Endodermal cell (in vitro differentiated cells): ENCODE measurements at regions not wholly inside any gene's neighbourhood (a gene's known extent, or its start where the extent isn't known, plus 50 kb on each side); places are given as distances from the start of the nearest gene placed in this dataset.

Experiments
- DNase-seq: peaks from one replicate; pipeline ENCODE4 v3.0.0-alpha.2; 2017
- H3K27ac ChIP-seq: 2 replicates; pipeline ENCODE4 v1.5.1; 2013; ENCODE audit warnings: mild to moderate bottlenecking, low read depth, low read length, moderate library complexity
- H3K27me3 ChIP-seq: 2 replicates; pipeline ENCODE4 v1.6.1; 2013; ENCODE audit warnings: mild to moderate bottlenecking, low read length, moderate library complexity; ENCODE audit not compliant: insufficient read depth, control insufficient read depth, poor library complexity, severe bottlenecking
- H3K36me3 ChIP-seq: 2 replicates; pipeline ENCODE4 v1.7.0; 2013; ENCODE audit warnings: mild to moderate bottlenecking, low read length, moderate library complexity; ENCODE audit not compliant: control insufficient read depth, insufficient read depth
- H3K4me1 ChIP-seq: one replicate; pipeline ENCODE4 v1.7.0; 2013; ENCODE audit warnings: low read length; ENCODE audit not compliant: control insufficient read depth, insufficient read depth
- H3K4me3 ChIP-seq: 2 replicates; pipeline ENCODE4 v1.5.1; 2013; ENCODE audit warnings: mild to moderate bottlenecking, low read length, moderate library complexity
- H3K9ac ChIP-seq: 2 replicates; pipeline ENCODE4 v1.6.1; 2013; ENCODE audit warnings: mild to moderate bottlenecking, low read length, moderate library complexity; ENCODE audit not compliant: poor library complexity, severe bottlenecking; ENCODE audit errors: extremely low read depth
- H3K9me3 ChIP-seq: 2 replicates; pipeline ENCODE4 v1.6.1; 2013; ENCODE audit warnings: mild to moderate bottlenecking, low read length, moderate library complexity; ENCODE audit not compliant: control insufficient read depth
- H3K27ac Mint-ChIP-seq: 2 replicates; pipeline ENCODE4 v1.8.0; 2020; ENCODE audit warnings: mixed read lengths
- H3K27me3 Mint-ChIP-seq: 2 replicates; pipeline ENCODE4 v1.8.0; 2021; ENCODE audit warnings: mild to moderate bottlenecking, mixed read lengths; ENCODE audit not compliant: insufficient read depth
- H3K36me3 Mint-ChIP-seq: 2 replicates; pipeline ENCODE4 v1.8.0; 2020; ENCODE audit warnings: low read depth, mixed read lengths
- H3K4me1 Mint-ChIP-seq: 2 replicates; pipeline ENCODE4 v1.8.0; 2020; ENCODE audit warnings: mixed read lengths
- H3K4me3 Mint-ChIP-seq: 2 replicates; pipeline ENCODE4 v1.8.0; 2020; ENCODE audit warnings: mild to moderate bottlenecking, moderate library complexity, mixed read lengths
- H3K9me3 Mint-ChIP-seq: 2 replicates; pipeline ENCODE4 v1.8.0; 2020; ENCODE audit warnings: mild to moderate bottlenecking, mixed read lengths
- CTCF ChIP-seq: fragments of 200-600 bp; sonication (generic); conservative IDR thresholded peaks from 2 replicates; pipeline ENCODE4 v1.5.0; 2021; ENCODE audit warnings: antibody characterized with exemption, mild to moderate bottlenecking
- WGBS, 2 experiments: methylation state at CpG; one replicate each; pipeline versions ENCODE4 v1.1.5 to v1.1.7; 2013; ENCODE audit warnings: missing lambda C conversion rate in 2 of 2, mixed read lengths in 1 of 2; ENCODE audit not compliant: insufficient coverage in 1 of 2, insufficient read length in 1 of 2; 5-methylcytosine and 5-hydroxymethylcytosine counted together

GRCh38 chr6:43921039-43921438, 151.0 kb downstream of the VEGFA start:
- Mint-ChIP-seq H3K27me3 (no peaks in the 10 kb centered on the region), H3K9me3 (no peaks in the 10 kb centered on the region), H3K4me3 (no peak overlapping the region), H3K4me1 (peaks cover 21% of the 10 kb centered on the region), H3K27ac (peak overlapping the region; percentile 35), H3K36me3 (no peaks in the 10 kb centered on the region)
- WGBS, 2 experiments = 92% methylated on average over 6 to 9 of the region's 9 CpGs
- H3K27ac ChIP-seq = no peak overlapping the region
- no peaks in the 10 kb centered on the region for H3K27me3 ChIP-seq
- H3K9ac ChIP-seq = no peak overlapping the region
- no peak for TF ChIP-seq CTCF
- H3K4me3 ChIP-seq = no peak overlapping the region
- no peaks in the 10 kb centered on the region for H3K9me3 ChIP-seq
- peaks cover 12% of the 10 kb centered on the region for H3K4me1 ChIP-seq
- DNase-seq = no peak
- no peaks in the 10 kb centered on the region for H3K36me3 ChIP-seq

- Mint-ChIP-seq H3K27ac (no peak overlapping the region), H3K4me3 (no peak overlapping the region), H3K27me3 (no peaks in the 10 kb centered on the region), H3K4me1 (peaks cover 32% of the 10 kb centered on the region), H3K36me3 (no peaks in the 10 kb centered on the region), H3K9me3 (no peaks in the 10 kb centered on the region)
- no peak for TF ChIP-seq CTCF
- H3K36me3 ChIP-seq = no peaks in the 10 kb centered on the region
- 71 to 83% methylated on average over 2 of the region's 2 CpGs for WGBS, 2 experiments
- no peaks in the 10 kb centered on the region for H3K27me3 ChIP-seq
- H3K9ac ChIP-seq = no peak overlapping the region
- H3K9me3 ChIP-seq = no peaks in the 10 kb centered on the region
- no peak overlapping the region for H3K4me3 ChIP-seq
- H3K27ac ChIP-seq = no peak overlapping the region
- H3K4me1 ChIP-seq = peaks cover 11% of the 10 kb centered on the region
- DNase-seq = no peak
Observed at GRCh38 chr6:43919774-43920173, 149.8 kb downstream of the VEGFA start.

- WGBS, 2 experiments = 92 to 94% methylated on average over 4 to 6 of the region's 6 CpGs
- H3K9me3 Mint-ChIP-seq = no peaks in the 10 kb centered on the region
- H3K27ac Mint-ChIP-seq = no peak overlapping the region
Observed at GRCh38 chr6:43917878-43918382, 147.9 kb downstream of the VEGFA start.

More at GRCh38 chr6:43917878-43918382, 147.9 kb downstream of the VEGFA start:
- Histone ChIP-seq H3K27me3 (no peaks in the 10 kb centered on the region), H3K9ac (no peak overlapping the region), H3K9me3 (no peaks in the 10 kb centered on the region), H3K36me3 (no peaks in the 10 kb centered on the region), H3K4me3 (no peak overlapping the region), H3K4me1 (peaks cover 16% of the 10 kb centered on the region), H3K27ac (no peak overlapping the region)
- DNase-seq = no peak
- no peaks in the 10 kb centered on the region for H3K36me3 Mint-ChIP-seq
- TF ChIP-seq CTCF = no peak
- H3K27me3 Mint-ChIP-seq = no peaks in the 10 kb centered on the region
- H3K4me3 Mint-ChIP-seq = no peak overlapping the region
- H3K4me1 Mint-ChIP-seq = peaks cover 51% of the 10 kb centered on the region
